Omental fat pad (tissue), 3 donors: ENCODE measurements at regions not wholly inside any gene's neighbourhood (a gene's known extent, or its start where the extent isn't known, plus 50 kb on each side); places are given as distances from the start of the nearest gene placed in this dataset.
"Not testable (repeated sequence)": the region's sequence is repeated elsewhere in the genome, so short reads cannot be mapped to it uniquely, and the experiment has no call there.

Experiments
- ATAC-seq: fragments of 150-250 bp; one replicate; pipeline ENCODE4 v1.9.1; 2016; ENCODE audit warnings: mild to moderate bottlenecking, moderate library complexity; ENCODE audit not compliant: low FRiP score
- DNase-seq: peaks from one replicate; pipeline ENCODE4 v3.0.0-alpha.2; 2019; ENCODE audit warnings: low spot score
- CTCF ChIP-seq, 3 donors: fragments of 450-650 bp; IDR thresholded peaks; one replicate each; pipeline ENCODE4 v1.5.1; 2016 to 2017; ENCODE audit warnings: antibody characterized with exemption in 3 of 3, mild to moderate bottlenecking in 3 of 3, moderate library complexity in 2 of 3

GRCh38 chr1:233503366-233503954, 110.4 kb upstream of the KCNK1 start:
- DNase-seq (no peak), ATAC-seq (no peak)
- no peak for TF ChIP-seq CTCF (IDR thresholded peaks at IDR 0.05)

GRCh38 chr1:233505130-233505529, 108.8 kb upstream of the KCNK1 start:
- ATAC-seq: no peak
- DNase-seq: no peak
- TF ChIP-seq CTCF (IDR thresholded peaks at IDR 0.05): no peak

GRCh38 chr1:233505889-233506288, 108.0 kb upstream of the KCNK1 start:
- not testable (repeated sequence) for ATAC-seq, DNase-seq

GRCh38 chr1:233509526-233509925, 104.4 kb upstream of the KCNK1 start:
- ATAC-seq (no peak), DNase-seq (no peak)
- no peak for TF ChIP-seq CTCF (IDR thresholded peaks at IDR 0.05)

- no peak for ATAC-seq
- TF ChIP-seq CTCF (IDR thresholded peaks at IDR 0.05): no peak
- DNase-seq: no peak
These were observed 101.4 kb upstream of the KCNK1 start for GRCh38 chr1:233512538-233512937.

GRCh38 chr1:233513431-233513830, 100.5 kb upstream of the KCNK1 start:
- TF ChIP-seq CTCF (IDR thresholded peaks at IDR 0.05): no peak
- DNase-seq: no peak
- no peak for ATAC-seq

- TF ChIP-seq CTCF (IDR thresholded peaks at IDR 0.05): no peak
- DNase-seq (no peak), ATAC-seq (no peak)
These were observed 98.9 kb upstream of the KCNK1 start for GRCh38 chr1:233514946-233515391.
